Pancreas (tissue), 10 donors: ENCODE measurements at regions not wholly inside any gene's neighbourhood (a gene's known extent, or its start where the extent isn't known, plus 50 kb on each side); places are given as distances from the start of the nearest gene placed in this dataset.

ENCODE experiments used
- ATAC-seq, 4 donors: fragments of 200-7000 bp; cut with Tn5 transposase; one replicate each; pipeline versions ENCODE4 v1.8.0 to v1.9.1; 2020; ENCODE audit warnings: mild to moderate bottlenecking in 4 of 4, moderate library complexity in 4 of 4
- DNase-seq, 6 donors: peaks; one replicate each; pipeline ENCODE4 v3.0.0-alpha.2; 2020
- FAIRE-seq: peaks from 2 replicates; lab custom pipeline; 2012; peaks lifted over from hg19 to GRCh38; lab: Jason Lieb, UNC
- H3K27ac ChIP-seq, 4 donors: fragments of 200-600 bp; sonication (generic); 1 replicate in 3 of 4; 2 replicates in 1 of 4; pipeline versions ENCODE4 v1.5.0 to v1.8.0; 2020
- H3K27me3 ChIP-seq, 4 donors: fragments of 200-600 bp; one replicate each; pipeline ENCODE4 v1.8.0; 2021
- H3K36me3 ChIP-seq, 3 donors: fragments of 200-600 bp; sonication (generic) in 1 of 3; one replicate each; pipeline versions ENCODE4 v1.5.0 to v1.8.0; 2020 to 2021
- H3K4me1 ChIP-seq, 3 donors: fragments of 200-600 bp; one replicate each; pipeline ENCODE4 v1.8.0; 2021
- H3K4me3 ChIP-seq, 4 donors: fragments of 200-600 bp; sonication (generic) in 2 of 4; one replicate each; pipeline versions ENCODE4 v1.5.0 to v1.8.0; 2020 to 2021
- H3K9me3 ChIP-seq, 4 donors: fragments of 200-600 bp; one replicate each; pipeline ENCODE4 v1.8.0; 2021
- CTCF ChIP-seq, 4 donors: fragments of 200-600 bp; sonication (generic) in 3 of 4; IDR thresholded peaks; one replicate each; pipeline versions ENCODE4 v1.5.0 to v1.8.0; 2021; ENCODE audit warnings: antibody characterized with exemption in 4 of 4
- WGBS, 2 donors: extraction: QIAGEN DNeasy Blood & Tissue Kit; methylation state at CpG; one replicate each; pipeline ENCODE4 v1.1.7; 2013; 5-methylcytosine and 5-hydroxymethylcytosine counted together
- intact Hi-C, 3 donors: fragments of 100-400 bp; cut with DNase I; formaldehyde crosslinking; loops; one replicate each; pipeline versions ENCODE4 v1.11.1 to v1.14.2; 2022
- donor health status: healthy with polysubstance abuse.
- donor health status: DM: no; HTN: no; CAD: no; lungs with moderate emphysema.
- donor health status: DM: no; HTN: no; CAD: no.
- donor health status: control.
- donor health status: control.
- donor health status: Bipolar disorder and iron deficiency.
- donor health status: DM: yes; HTN: yes; CAD: no.
- donor health status: DM: no; HTN: no; CAD: no.
- donor health status: DM: no; HTN: no; CAD: no.
- donor health status: DM: yes; HTN: yes; CAD: no.

- Histone ChIP-seq H3K36me3 (no peaks in the 10 kb centered on the region), H3K4me1 (no peaks in the 10 kb centered on the region), H3K27ac (no peak overlapping the region), H3K9me3 (no peaks in the 10 kb centered on the region), H3K4me3 (no peak overlapping the region), H3K27me3 (no peaks in the 10 kb centered on the region)
- WGBS, 2 donors: 76 to 78% methylated on average over 2 of the region's 2 CpGs
- no peak for DNase-seq
- no peak for TF ChIP-seq CTCF (IDR thresholded peaks at IDR 0.05)
- intact Hi-C loops: no loop called here
- no peak for ATAC-seq
- no peak for FAIRE-seq
These were observed 380.9 kb upstream of the RARB start for GRCh38 chr3:25046911-25047771.

GRCh38 chr3:25049304-25049703, 378.8 kb upstream of the RARB start:
- ATAC-seq (no peak), DNase-seq (no peak), FAIRE-seq (no peak)
- 68 to 86% methylated on average over 3 of the region's 3 CpGs for WGBS, 2 donors
- Histone ChIP-seq H3K4me1 (no peaks in the 10 kb centered on the region), H3K4me3 (no peak overlapping the region), H3K9me3 (no peaks in the 10 kb centered on the region), H3K27ac (no peak overlapping the region), H3K27me3 (no peaks in the 10 kb centered on the region), H3K36me3 (no peaks in the 10 kb centered on the region)
- intact Hi-C loops: no loop called here
- TF ChIP-seq CTCF (IDR thresholded peaks at IDR 0.05): no peak

- Histone ChIP-seq H3K4me3 (no peak overlapping the region), H3K27me3 (no peaks in the 10 kb centered on the region), H3K36me3 (no peaks in the 10 kb centered on the region), H3K9me3 (no peaks in the 10 kb centered on the region), H3K4me1 (no peaks in the 10 kb centered on the region), H3K27ac (no peak overlapping the region)
- WGBS, 2 donors: 63 to 67% methylated on average over 3 of the region's 3 CpGs
- DNase-seq (no peak), FAIRE-seq (no peak), ATAC-seq (no peak)
- intact Hi-C loops: no loop called here
- TF ChIP-seq CTCF (IDR thresholded peaks at IDR 0.05): no peak
These were observed 374.7 kb upstream of the RARB start for GRCh38 chr3:25053360-25053759.

- FAIRE-seq: no peak
- 64 to 67% methylated on average over 1 of the region's 1 CpG for WGBS, 2 donors
- no peak for DNase-seq
- Histone ChIP-seq H3K4me3 (no peak overlapping the region), H3K9me3 (no peaks in the 10 kb centered on the region), H3K36me3 (no peaks in the 10 kb centered on the region), H3K27ac (no peak overlapping the region), H3K27me3 (no peaks in the 10 kb centered on the region), H3K4me1 (no peaks in the 10 kb centered on the region)
- ATAC-seq: no peak
- TF ChIP-seq CTCF (IDR thresholded peaks at IDR 0.05): no peak
- intact Hi-C loops: no loop called here
These were observed 371.9 kb upstream of the RARB start for GRCh38 chr3:25056036-25056755.
